Adrenal gland (tissue), 9 donors: ENCODE measurements at regions not wholly inside any gene's neighbourhood (a gene's known extent, or its start where the extent isn't known, plus 50 kb on each side); places are given as distances from the start of the nearest gene placed in this dataset.

ENCODE experiments used
- DNase-seq, 7 donors: peaks; one replicate each; pipeline ENCODE4 v3.0.0-alpha.2; 2019 to 2020
- H3K27ac ChIP-seq, 5 donors: fragments of 200-600 bp; sonication (generic) in 4 of 5; 1 replicate in 3 of 5; 2 replicates in 2 of 5; pipeline versions ENCODE4 v1.5.1 to v1.8.0; 2016 to 2020; ENCODE audit warnings: mild to moderate bottlenecking in 1 of 5
- H3K27me3 ChIP-seq: fragments of 200-600 bp; 2 replicates; pipeline ENCODE4 v1.8.0; 2021
- H3K36me3 ChIP-seq, 2 donors: fragments of 200-600 bp; replicated peaks in 1 of 2; 1 replicate in 1 of 2; 2 replicates in 1 of 2; pipeline versions ENCODE4 v1.5.1 to v1.8.0; 2018 to 2022
- H3K4me1 ChIP-seq, 2 donors: fragments of 200-600 bp; replicated peaks in 1 of 2; 1 replicate in 1 of 2; 2 replicates in 1 of 2; pipeline versions ENCODE4 v1.5.1 to v1.8.0; 2018 to 2021
- H3K4me3 ChIP-seq, 4 donors: fragments of 200-600 bp; sonication (generic) in 3 of 4; one replicate each; pipeline ENCODE4 v1.5.1; 2016 to 2018
- H3K9me3 ChIP-seq, 3 donors: fragments of 200-600 bp; sonication (generic) in 1 of 3; replicated peaks in 1 of 3; 1 replicate in 2 of 3; 2 replicates in 1 of 3; pipeline versions ENCODE4 v1.5.1 to v1.8.0; 2016 to 2021
- CTCF ChIP-seq, 6 experiments: fragments of 450-650 bp in 4 of 6; fragments of 200-600 bp in 2 of 6; sonication (generic) in 1 of 6; IDR thresholded peaks; 1 replicate in 5 of 6; 2 replicates in 1 of 6; pipeline versions ENCODE4 v1.5.1 to v1.8.0; 2016 to 2021; ENCODE audit warnings: antibody characterized with exemption in 6 of 6, mild to moderate bottlenecking in 2 of 6, moderate library complexity in 1 of 6
- POLR2A ChIP-seq, 2 donors: fragments of 450-650 bp; IDR thresholded peaks; one replicate each; pipeline ENCODE4 v1.6.1; 2017; ENCODE audit warnings: antibody characterized with exemption in 2 of 2, mild to moderate bottlenecking in 2 of 2, moderate library complexity in 1 of 2
- WGBS, 4 donors: extraction: QIAGEN DNeasy Blood & Tissue Kit in 2 of 4; methylation state at CpG; one replicate each; pipeline versions ENCODE4 v1.1.5 to v1.1.7; 2013 to 2017; 5-methylcytosine and 5-hydroxymethylcytosine counted together
- intact Hi-C, 2 donors: fragments of 100-400 bp; cut with DNase I; formaldehyde crosslinking; loops; one replicate each; pipeline versions ENCODE4 v1.14.1 to v1.15.0; 2022 to 2023
- donor health status: healthy with polysubstance abuse.
- donor health status: Bipolar disorder and iron deficiency.
- donor health status: DM: yes; HTN: yes; CAD: no.
- donor health status: DM: no; HTN: no; CAD: no.
- donor health status: DM: no; HTN: no; CAD: no.

GRCh38 chrX:8254401-8254800 is 83.3 kb upstream of the VCX2 start:
- WGBS, 4 donors: 16 to 29% (median 28%) methylated on average over 2 of the region's 2 CpGs
- intact Hi-C loops: no loop called here

GRCh38 chrX:8272821-8273220 is 101.8 kb upstream of the VCX2 start:
- no peaks in the 10 kb centered on the region for H3K4me1 ChIP-seq
- no peaks in the 10 kb centered on the region for H3K9me3 ChIP-seq
- H3K27me3 ChIP-seq: no peaks in the 10 kb centered on the region
- TF ChIP-seq CTCF (IDR thresholded peaks at IDR 0.05) (no peak), POLR2A (IDR thresholded peaks at IDR 0.05) (no peak)
- no peak overlapping the region for H3K27ac ChIP-seq
- intact Hi-C loops: no loop called here
- DNase-seq: no peak
- H3K36me3 ChIP-seq: no peaks in the 10 kb centered on the region
- 74 to 84% (median 79%) methylated on average over 4 of the region's 4 CpGs for WGBS, 4 donors
- no peak overlapping the region for H3K4me3 ChIP-seq

More at GRCh38 chrX:8254401-8254800, 83.3 kb upstream of the VCX2 start:
- H3K27me3 ChIP-seq: no peaks in the 10 kb centered on the region
- no peaks in the 10 kb centered on the region for H3K36me3 ChIP-seq
- no peak overlapping the region for H3K27ac ChIP-seq
- DNase-seq: no peak
- TF ChIP-seq POLR2A (IDR thresholded peaks at IDR 0.05) (no peak), CTCF (IDR thresholded peaks at IDR 0.05) (no peak)
- H3K4me1 ChIP-seq: no peaks in the 10 kb centered on the region
- H3K4me3 ChIP-seq: no peak overlapping the region
- no peaks in the 10 kb centered on the region for H3K9me3 ChIP-seq

- H3K36me3 ChIP-seq: no peaks in the 10 kb centered on the region
- no peaks in the 10 kb centered on the region for H3K27me3 ChIP-seq
- no peaks in the 10 kb centered on the region for H3K4me1 ChIP-seq
- H3K4me3 ChIP-seq: no peak overlapping the region
- 68 to 74% (median 71%) methylated on average over 5 of the region's 5 CpGs for WGBS, 4 donors
- H3K27ac ChIP-seq: no peak overlapping the region
- intact Hi-C loops: no loop called here
- no peak for DNase-seq
- no peaks in the 10 kb centered on the region for H3K9me3 ChIP-seq
- TF ChIP-seq CTCF (IDR thresholded peaks at IDR 0.05): no peak
- no peak for TF ChIP-seq POLR2A (IDR thresholded peaks at IDR 0.05)
These were observed 102.4 kb upstream of the VCX2 start for GRCh38 chrX:8273451-8273895.

- WGBS, 4 donors: 80 to 86% (median 83%) methylated on average over 2 of the region's 2 CpGs
- H3K9me3 ChIP-seq: no peaks in the 10 kb centered on the region
- TF ChIP-seq CTCF (IDR thresholded peaks at IDR 0.05): no peak
- no peak for TF ChIP-seq POLR2A (IDR thresholded peaks at IDR 0.05)
These were observed 103.1 kb upstream of the VCX2 start for GRCh38 chrX:8274170-8274569.

More at GRCh38 chrX:8274170-8274569, 103.1 kb upstream of the VCX2 start:
- Histone ChIP-seq H3K4me1 (no peaks in the 10 kb centered on the region), H3K27me3 (no peaks in the 10 kb centered on the region), H3K36me3 (no peaks in the 10 kb centered on the region), H3K4me3 (no peak overlapping the region), H3K27ac (no peak overlapping the region)
- intact Hi-C loops: no loop called here
- no peak for DNase-seq
